HepG2 (cell line): ENCODE measurements at regions not wholly inside any gene's neighbourhood (a gene's known extent, or its start where the extent isn't known, plus 50 kb on each side); places are given as distances from the start of the nearest gene placed in this dataset.

Experiments
- ATAC-seq: fragments of 200-7000 bp; cut with Tn5 transposase; 3 replicates; pipeline ENCODE4 v1.9.1; 2020; ENCODE audit warnings: mild to moderate bottlenecking, moderate library complexity
- BruUV-seq: library from RNA; stranded (reverse); fragments of 400-500 nt; replicated peaks from 2 replicates; lab custom pipeline; 2021; lab: Mats Ljungman, UMichigan
- CTCF ChIA-PET: fragments of 300-600 bp; formaldehyde crosslinking; extraction: SDS; loops from one replicate; lab custom pipeline; 2021; ENCODE audit warnings: low total read pairs, inconsistent platforms, low intra/inter-chr PET ratio; lab: Yijun Ruan, JAX
- POLR2A ChIA-PET: fragments of 350-600 bp; sonication (Branson Sonifier 250); formaldehyde crosslinking; loops from one replicate; lab custom pipeline; 2020; ENCODE audit warnings: antibody characterized with exemption, inconsistent platforms; lab: Yijun Ruan, JAX
- DNase-seq: peaks from one replicate; pipeline ENCODE4 v3.0.0-alpha.2; 2015; ENCODE audit warnings: low spot score
- FAIRE-seq: peaks from 3 replicates; lab custom pipeline; 2011; peaks lifted over from hg19 to GRCh38; lab: Jason Lieb, UNC
- H2AFZ ChIP-seq: one replicate; pipeline ENCODE4 v1.6.1; 2011; ENCODE audit warnings: low read length, inconsistent platforms
- H3K27ac ChIP-seq: fragments of 300-600 bp; 3 replicates; pipeline ENCODE4 v1.8.0; 2011; ENCODE audit warnings: mixed run types, mild to moderate bottlenecking, mixed read lengths, low read length, inconsistent platforms; ENCODE audit not compliant: insufficient read depth; ENCODE audit errors: extremely low read length
- H3K27me3 ChIP-seq, 2 experiments: fragments of 200-600 bp in 1 of 2; 2 replicates in 1 of 2; 3 replicates in 1 of 2; pipeline versions ENCODE4 v1.6.0 to v1.8.0; 2011; ENCODE audit warnings: low read length in 2 of 2, mild to moderate bottlenecking in 2 of 2, moderate library complexity in 2 of 2, inconsistent platforms in 1 of 2; ENCODE audit not compliant: insufficient read depth in 2 of 2, control insufficient read depth in 1 of 2
- H3K36me3 ChIP-seq, 2 experiments: fragments of 200-600 bp in 1 of 2; replicated peaks in 1 of 2; 2 replicates in 1 of 2; 3 replicates in 1 of 2; pipeline versions ENCODE4 v1.5.1 to v1.8.0; 2011; ENCODE audit warnings: low read length in 2 of 2, inconsistent platforms in 1 of 2; ENCODE audit not compliant: insufficient read depth in 2 of 2, control insufficient read depth in 1 of 2
- H3K4me1 ChIP-seq: 2 replicates; pipeline ENCODE4 v1.5.1; 2012; ENCODE audit warnings: low read length, inconsistent platforms; ENCODE audit not compliant: insufficient read depth
- H3K4me2 ChIP-seq: 2 replicates; pipeline ENCODE4 v1.6.0; 2011; ENCODE audit warnings: low read depth, low read length, inconsistent platforms
- H3K4me3 ChIP-seq, 3 experiments: fragments of 200-600 bp in 1 of 3; sonication (generic), shearing (Covaris generic) in 1 of 3; replicated peaks in 1 of 3; 2 replicates each; pipeline ENCODE4 v1.5.1; 2011 to 2016; ENCODE audit warnings: low read length in 3 of 3, inconsistent platforms in 2 of 3, low read depth in 2 of 3, mild to moderate bottlenecking in 2 of 3, control low read depth in 1 of 3, mixed read lengths in 1 of 3; ENCODE audit not compliant: insufficient read depth in 1 of 3
- H3K79me2 ChIP-seq: one replicate; pipeline ENCODE4 v1.6.1; 2011; ENCODE audit warnings: low read length, inconsistent platforms; ENCODE audit not compliant: insufficient read depth
- H3K9ac ChIP-seq: 2 replicates; pipeline ENCODE4 v1.6.0; 2011; ENCODE audit warnings: mild to moderate bottlenecking, low read depth, low read length, inconsistent platforms; ENCODE audit not compliant: insufficient read depth
- H3K9me3 ChIP-seq: 2 replicates; pipeline ENCODE4 v1.5.1; 2012; ENCODE audit warnings: mild to moderate bottlenecking, low read length
- H4K20me1 ChIP-seq: 2 replicates; pipeline ENCODE4 v1.6.0; 2011; ENCODE audit warnings: inconsistent platforms, mild to moderate bottlenecking, low read length, moderate library complexity; ENCODE audit not compliant: insufficient read depth
- AFF4 ChIP-seq: sonication (generic); formaldehyde crosslinking; IDR thresholded peaks from 2 replicates; pipeline ENCODE4 v1.4.0; 2020; ENCODE audit warnings: missing genetic modification reagents
- EED ChIP-seq: sonication (generic); formaldehyde crosslinking; IDR thresholded peaks from 2 replicates; pipeline ENCODE4 v1.5.0; 2020; ENCODE audit warnings: mild to moderate bottlenecking, missing genetic modification reagents
- MATR3 ChIP-seq: sonication (generic); formaldehyde crosslinking; IDR thresholded peaks from 2 replicates; pipeline ENCODE4 v1.4.0; 2020; ENCODE audit warnings: missing genetic modification reagents
- NR0B2 ChIP-seq: sonication (generic); formaldehyde crosslinking; IDR thresholded peaks from 2 replicates; pipeline ENCODE4 v1.4.0; 2020; ENCODE audit warnings: mild to moderate bottlenecking, missing genetic modification reagents
- RXRB ChIP-seq: IDR thresholded peaks from 2 replicates; pipeline ENCODE4 v1.6.1; 2016; ENCODE audit warnings: borderline replicate concordance, missing genetic modification reagents, missing compliant biosample characterization
- SALL1 ChIP-seq: sonication (generic); formaldehyde crosslinking; IDR thresholded peaks from 2 replicates; pipeline ENCODE4 v1.8.0; 2022; ENCODE audit warnings: mild to moderate bottlenecking, missing genetic modification reagents
- ZNF557 ChIP-seq: sonication (generic); formaldehyde crosslinking; IDR thresholded peaks from 2 replicates; pipeline ENCODE4 v1.4.0; 2020; ENCODE audit warnings: missing genetic modification reagents
- WGBS: methylation state at CpG from one replicate; pipeline ENCODE4 v1.1.6; 2017; ENCODE audit warnings: low lambda C conversion rate; 5-methylcytosine and 5-hydroxymethylcytosine counted together
- in situ Hi-C: cut with HindIII; loops from 2 replicates; pipeline ENCODE4 v1.10.0; 2017; ENCODE audit warnings: low pct_unique_long_range_greater_than_20kb; ENCODE audit not compliant: extremely low pct_ligation_motif_present
- intact Hi-C: fragments of 100-400 bp; cut with micrococcal nuclease; formaldehyde crosslinking; loops from one replicate; pipeline ENCODE4 v1.10.0; 2022; ENCODE audit not compliant: unreplicated experiment

GRCh38 chr9:135214706-135215105 lies 127.2 kb downstream of the OLFM1 start:
- intact Hi-C loops, result no loop called here
- WGBS, result 17% methylated on average over 8 of the region's 11 CpGs
- Histone ChIP-seq H3K9me3 (no peaks in the 10 kb centered on the region), H3K9ac (no peak overlapping the region), H3K36me3 (no peaks in the 10 kb centered on the region), H3K4me2 (no peak overlapping the region), H4K20me1 (no peaks in the 10 kb centered on the region), H2AFZ (no peak overlapping the region), H3K4me3 (no peak overlapping the region), H3K4me1 (no peaks in the 10 kb centered on the region), H3K27ac (no peak overlapping the region), H3K27me3 (peaks cover 7 to 59% of the 10 kb centered on the region in 2 experiments; a peak in 3 of 5 replicates), H3K79me2 (no peaks in the 10 kb centered on the region)
- in situ Hi-C loops, result no loop called here
- TF ChIP-seq ZNF557 (CRISPR knock-in tag) (no peak), EED (CRISPR knock-in tag) (no peak), NR0B2 (CRISPR knock-in tag) (no peak), RXRB (CRISPR knock-in tag) (no peak), MATR3 (CRISPR knock-in tag) (no peak), SALL1 (CRISPR knock-in tag) (no peak), AFF4 (CRISPR knock-in tag) (no peak)
- DNase-seq (no peak), FAIRE-seq (no peak), ATAC-seq (no peak)
- CTCF ChIA-PET, result no interaction called here
- BruUV-seq, result no TSS peak
- POLR2A ChIA-PET, result no interaction called here
